ENCODE measurements at regions not wholly inside any gene's neighbourhood (a gene's known extent, or its start where the extent isn't known, plus 50 kb on each side); places are given as distances from the start of the nearest gene placed in this dataset.

DNA sequence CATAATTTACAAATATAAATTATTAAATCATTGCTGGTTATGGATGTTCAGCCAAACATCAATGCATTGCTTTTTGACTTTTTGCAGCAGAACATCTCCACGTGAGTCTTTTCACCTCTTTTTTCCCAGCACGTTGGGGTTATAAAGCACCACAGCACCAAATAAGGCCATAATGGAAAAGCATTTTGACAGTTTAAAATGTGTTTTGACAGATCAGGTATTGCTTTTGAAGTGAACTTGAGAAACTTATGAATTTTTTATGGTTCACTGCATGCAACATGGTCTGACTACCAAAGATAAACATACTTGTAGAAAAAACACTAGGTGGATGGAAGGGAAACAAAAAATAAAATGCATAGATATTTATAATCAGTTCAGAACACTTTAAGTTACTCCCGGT, 622.4 kb downstream of the HTR1B start:
- Histone ChIP-seq H2BK120ac (ENCODE audit: low read depth, low read length) (no peak overlapping the region), H3K27me3 (ENCODE audit: control insufficient read depth in 3 of 3, insufficient read depth in 3 of 3, low read depth in 1 of 3, low read length in 3 of 3) (no peaks in the 10 kb centered on the region), H2AFZ (ENCODE audit: low read length) (no peak overlapping the region), H2BK12ac (ENCODE audit: low read length) (no peak overlapping the region), H2BK15ac (ENCODE audit: low read length) (no peak overlapping the region), H3K9ac (ENCODE audit: low read depth, low read length, poor library complexity) (no peak overlapping the region), H3K9me3 (replicated peaks in 1 of 2; ENCODE audit: control insufficient read depth in 2 of 2, insufficient read depth in 1 of 2, low read depth in 1 of 2, low read length in 2 of 2) (no peaks in the 10 kb centered on the region), H3K14ac (ENCODE audit: low read length) (no peak overlapping the region), H2BK5ac (ENCODE audit: low read length) (no peak overlapping the region), H2AK5ac (ENCODE audit: low read depth, low read length) (no peak overlapping the region), H3K23ac (ENCODE audit: low read depth, low read length, poor library complexity) (no peak overlapping the region), H3K4me1 (ENCODE audit: control insufficient read depth in 2 of 2, insufficient read depth in 1 of 2, low read depth in 1 of 2, low read length in 2 of 2) (no peaks in the 10 kb centered on the region), H4K8ac (ENCODE audit: low read depth, low read length) (no peak overlapping the region), H3K27ac (replicated peaks; ENCODE audit: low read length) (no peak overlapping the region), H3K4me3 (ENCODE audit: low read length in 2 of 2) (no peak overlapping the region), H4K91ac (ENCODE audit: low read depth, low read length, poor library complexity) (no peak overlapping the region), H3K36me3 (replicated peaks in 1 of 2; ENCODE audit: control insufficient read depth in 2 of 2, insufficient read depth in 2 of 2, low read length in 2 of 2) (no peaks in the 10 kb centered on the region), H3K18ac (ENCODE audit: low read length) (no peak overlapping the region), H3K4me2 (ENCODE audit: insufficient read depth, low read length, poor library complexity, severe bottlenecking) (no peak overlapping the region), H3K79me1 (ENCODE audit: low read depth, low read length) (peaks cover 2% of the 10 kb centered on the region), H3K4ac (ENCODE audit: low read length) (no peak overlapping the region)
- no CpG with 5 or more reads among the region's 3 CpGs for WGBS, 2 donors (ENCODE audit: extremely low coverage in 2 of 2, insufficient read length in 2 of 2, insufficient replicate concordance in 1 of 2)
- no peak for DNase-seq (ENCODE audit: low spot score)

DNA sequence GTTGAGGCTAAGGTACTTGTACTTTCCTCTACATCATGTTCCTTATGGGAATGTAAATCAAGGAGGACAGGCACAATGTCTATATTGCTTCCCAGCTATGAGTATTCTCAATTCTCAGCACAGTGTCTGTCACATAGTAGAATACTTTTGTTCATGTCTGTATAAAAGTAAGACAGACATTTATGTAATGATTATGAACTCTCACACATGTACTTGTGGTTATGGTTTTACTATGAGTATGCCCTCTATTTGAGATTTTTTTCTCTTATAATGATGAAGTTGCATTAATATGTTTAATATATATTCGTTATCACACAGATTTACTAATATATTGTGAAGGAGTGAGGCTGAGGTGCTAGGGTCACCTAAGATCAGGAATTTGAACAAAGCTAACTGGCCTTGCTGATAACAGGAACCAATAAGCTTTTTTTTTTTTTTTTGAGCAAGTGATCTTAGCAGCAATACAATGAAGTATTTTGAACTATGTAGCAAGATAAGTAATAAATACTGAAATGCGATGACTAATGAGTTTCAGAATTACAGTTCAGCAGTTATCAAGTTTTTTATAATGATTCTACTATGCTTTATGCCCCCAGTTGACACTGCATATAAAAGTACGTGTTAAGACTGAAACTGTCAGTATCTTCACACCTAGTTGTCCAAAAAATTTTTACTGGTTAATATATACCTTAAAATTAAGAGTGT, 623.1 kb downstream of the HTR1B start:
- H3K23ac ChIP-seq (ENCODE audit: low read depth, low read length, poor library complexity): no peak overlapping the region
- no peak overlapping the region for H3K9ac ChIP-seq (ENCODE audit: low read depth, low read length, poor library complexity)
- H3K4me1 ChIP-seq (ENCODE audit: control insufficient read depth in 2 of 2, insufficient read depth in 1 of 2, low read depth in 1 of 2, low read length in 2 of 2): no peaks in the 10 kb centered on the region
- no peak overlapping the region for H2AFZ ChIP-seq (ENCODE audit: low read length)
- H3K27ac ChIP-seq (replicated peaks; ENCODE audit: low read length): no peak overlapping the region
- no peak overlapping the region for H2BK12ac ChIP-seq (ENCODE audit: low read length)
- H3K18ac ChIP-seq (ENCODE audit: low read length): no peak overlapping the region
- H3K14ac ChIP-seq (ENCODE audit: low read length): no peak overlapping the region
- H4K91ac ChIP-seq (ENCODE audit: low read depth, low read length, poor library complexity): no peak overlapping the region
- H3K4ac ChIP-seq (ENCODE audit: low read length): no peak overlapping the region
- H2BK15ac ChIP-seq (ENCODE audit: low read length): no peak overlapping the region
- no peak for DNase-seq (ENCODE audit: low spot score)
- H2AK5ac ChIP-seq (ENCODE audit: low read depth, low read length): no peak overlapping the region
- no peak overlapping the region for H4K8ac ChIP-seq (ENCODE audit: low read depth, low read length)
- H3K4me3 ChIP-seq (ENCODE audit: low read length in 2 of 2): no peak overlapping the region
- H2BK5ac ChIP-seq (ENCODE audit: low read length): no peak overlapping the region
- WGBS, 2 donors (ENCODE audit: extremely low coverage in 2 of 2, insufficient read length in 2 of 2, insufficient replicate concordance in 1 of 2): no CpG with 5 or more reads among the region's 3 CpGs
- H3K9me3 ChIP-seq (replicated peaks in 1 of 2; ENCODE audit: control insufficient read depth in 2 of 2, insufficient read depth in 1 of 2, low read depth in 1 of 2, low read length in 2 of 2): no peaks in the 10 kb centered on the region
- peaks cover 2% of the 10 kb centered on the region for H3K79me1 ChIP-seq (ENCODE audit: low read depth, low read length)
- H3K36me3 ChIP-seq (replicated peaks in 1 of 2; ENCODE audit: control insufficient read depth in 2 of 2, insufficient read depth in 2 of 2, low read length in 2 of 2): no peaks in the 10 kb centered on the region
- no peak overlapping the region for H2BK120ac ChIP-seq (ENCODE audit: low read depth, low read length)
- no peaks in the 10 kb centered on the region for H3K27me3 ChIP-seq (ENCODE audit: control insufficient read depth in 3 of 3, insufficient read depth in 3 of 3, low read depth in 1 of 3, low read length in 3 of 3)
- H3K4me2 ChIP-seq (ENCODE audit: insufficient read depth, low read length, poor library complexity, severe bottlenecking): no peak overlapping the region

DNA sequence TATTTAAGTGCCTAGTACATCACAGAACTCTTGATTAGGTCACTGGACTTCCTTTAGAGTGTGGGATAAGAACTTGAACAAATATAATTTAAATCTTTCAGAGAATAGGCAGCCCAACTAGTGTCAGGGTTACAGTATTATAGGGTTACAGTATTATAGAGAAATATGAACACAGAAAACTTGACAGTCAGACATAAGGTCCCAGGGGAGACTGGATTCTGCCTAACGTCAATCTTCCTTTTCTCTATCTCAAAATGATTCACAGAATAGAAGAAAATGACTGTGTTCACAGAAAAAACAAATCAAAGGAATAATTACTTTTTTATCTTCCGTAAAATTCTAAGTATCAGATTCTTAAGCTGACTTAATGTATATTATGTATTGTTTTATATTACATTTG, 623.8 kb downstream of the HTR1B start:
- DNase-seq (ENCODE audit: low spot score): no peak
- Histone ChIP-seq H3K23ac (ENCODE audit: low read depth, low read length, poor library complexity) (no peak overlapping the region), H2BK120ac (ENCODE audit: low read depth, low read length) (no peak overlapping the region), H4K91ac (ENCODE audit: low read depth, low read length, poor library complexity) (no peak overlapping the region), H3K79me1 (ENCODE audit: low read depth, low read length) (peaks cover 1% of the 10 kb centered on the region), H3K27ac (replicated peaks; ENCODE audit: low read length) (no peak overlapping the region), H3K4me3 (ENCODE audit: low read length in 2 of 2) (no peak overlapping the region), H3K18ac (ENCODE audit: low read length) (no peak overlapping the region), H2AFZ (ENCODE audit: low read length) (no peak overlapping the region), H3K36me3 (replicated peaks in 1 of 2; ENCODE audit: control insufficient read depth in 2 of 2, insufficient read depth in 2 of 2, low read length in 2 of 2) (no peaks in the 10 kb centered on the region), H3K4me1 (ENCODE audit: control insufficient read depth in 2 of 2, insufficient read depth in 1 of 2, low read depth in 1 of 2, low read length in 2 of 2) (no peaks in the 10 kb centered on the region), H3K14ac (ENCODE audit: low read length) (no peak overlapping the region), H2BK12ac (ENCODE audit: low read length) (no peak overlapping the region), H4K8ac (ENCODE audit: low read depth, low read length) (no peak overlapping the region), H3K9me3 (replicated peaks in 1 of 2; ENCODE audit: control insufficient read depth in 2 of 2, insufficient read depth in 1 of 2, low read depth in 1 of 2, low read length in 2 of 2) (no peaks in the 10 kb centered on the region), H3K4ac (ENCODE audit: low read length) (no peak overlapping the region), H3K9ac (ENCODE audit: low read depth, low read length, poor library complexity) (no peak overlapping the region), H3K27me3 (ENCODE audit: control insufficient read depth in 3 of 3, insufficient read depth in 3 of 3, low read depth in 1 of 3, low read length in 3 of 3) (no peaks in the 10 kb centered on the region), H2BK5ac (ENCODE audit: low read length) (no peak overlapping the region), H3K4me2 (ENCODE audit: insufficient read depth, low read length, poor library complexity, severe bottlenecking) (no peak overlapping the region), H2BK15ac (ENCODE audit: low read length) (no peak overlapping the region), H2AK5ac (ENCODE audit: low read depth, low read length) (no peak overlapping the region)
- no CpG with 5 or more reads among the region's 2 CpGs for WGBS, 2 donors (ENCODE audit: extremely low coverage in 2 of 2, insufficient read length in 2 of 2, insufficient replicate concordance in 1 of 2)

DNA sequence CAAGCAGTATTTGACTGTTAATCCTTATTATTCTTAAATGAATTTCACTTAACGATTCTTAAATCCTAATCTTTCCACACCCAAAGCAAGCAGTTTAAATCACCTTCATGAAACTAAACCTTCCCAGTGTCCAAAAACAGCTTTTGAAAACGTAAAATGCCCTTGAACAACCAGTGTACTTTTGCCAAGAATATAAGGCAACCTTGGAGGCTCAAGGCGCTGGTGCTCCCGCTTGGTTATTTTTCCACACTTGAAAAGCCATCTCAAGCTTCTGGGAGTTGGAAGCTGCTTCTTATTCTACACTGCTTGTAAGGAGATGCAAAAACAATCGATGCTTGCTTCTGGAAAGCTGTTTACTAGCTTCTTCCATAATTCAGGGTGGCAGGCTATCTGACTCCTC, 625.7 kb downstream of the HTR1B start:
- whole genome bisulfite sequencing, 2 donors (ENCODE audit: extremely low coverage in 2 of 2, insufficient read length in 2 of 2, insufficient replicate concordance in 1 of 2): no CpG with 5 or more reads among the region's 5 CpGs
- Histone ChIP-seq H2BK120ac (ENCODE audit: low read depth, low read length) (no peak overlapping the region), H3K14ac (ENCODE audit: low read length) (no peak overlapping the region), H3K4me3 (ENCODE audit: low read length in 2 of 2) (no peak overlapping the region), H3K4me2 (ENCODE audit: insufficient read depth, low read length, poor library complexity, severe bottlenecking) (no peak overlapping the region), H3K27me3 (ENCODE audit: control insufficient read depth in 3 of 3, insufficient read depth in 3 of 3, low read depth in 1 of 3, low read length in 3 of 3) (no peaks in the 10 kb centered on the region), H3K23ac (ENCODE audit: low read depth, low read length, poor library complexity) (no peak overlapping the region), H3K4ac (ENCODE audit: low read length) (no peak overlapping the region), H3K27ac (replicated peaks; ENCODE audit: low read length) (no peak overlapping the region), H2BK12ac (ENCODE audit: low read length) (no peak overlapping the region), H3K4me1 (ENCODE audit: control insufficient read depth in 2 of 2, insufficient read depth in 1 of 2, low read depth in 1 of 2, low read length in 2 of 2) (no peaks in the 10 kb centered on the region), H3K9me3 (replicated peaks in 1 of 2; ENCODE audit: control insufficient read depth in 2 of 2, insufficient read depth in 1 of 2, low read depth in 1 of 2, low read length in 2 of 2) (no peaks in the 10 kb centered on the region), H3K18ac (ENCODE audit: low read length) (no peak overlapping the region), H2AK5ac (ENCODE audit: low read depth, low read length) (no peak overlapping the region), H3K9ac (ENCODE audit: low read depth, low read length, poor library complexity) (no peak overlapping the region), H3K36me3 (replicated peaks in 1 of 2; ENCODE audit: control insufficient read depth in 2 of 2, insufficient read depth in 2 of 2, low read length in 2 of 2) (no peaks in the 10 kb centered on the region), H2BK5ac (ENCODE audit: low read length) (no peak overlapping the region), H2AFZ (ENCODE audit: low read length) (no peak overlapping the region), H4K91ac (ENCODE audit: low read depth, low read length, poor library complexity) (no peak overlapping the region), H2BK15ac (ENCODE audit: low read length) (no peak overlapping the region), H4K8ac (ENCODE audit: low read depth, low read length) (no peak overlapping the region), H3K79me1 (ENCODE audit: low read depth, low read length) (no peaks in the 10 kb centered on the region)
- DNase-seq (ENCODE audit: low spot score): no peak

Measured in neuronal stem cell (in vitro differentiated cells).